GM12891 (cell line): ENCODE measurements at regions not wholly inside any gene's neighbourhood (a gene's known extent, or its start where the extent isn't known, plus 50 kb on each side); places are given as distances from the start of the nearest gene placed in this dataset.

Experiments
- POLR2A ChIP-seq: IDR thresholded peaks from 2 replicates; pipeline ENCODE4 v1.6.1; 2011; ENCODE audit warnings: low read depth, low read length, control low read depth
- POLR2AphosphoS5 ChIP-seq: IDR thresholded peaks from 2 replicates; pipeline ENCODE4 v1.6.1; 2011; ENCODE audit warnings: low read depth, low read length, control low read depth
- SPI1 ChIP-seq: IDR thresholded peaks from 2 replicates; pipeline ENCODE4 v1.6.1; 2011; ENCODE audit warnings: low read depth, low read length, control low read depth
- TAF1 ChIP-seq: IDR thresholded peaks from 2 replicates; pipeline ENCODE4 v1.6.1; 2011; ENCODE audit warnings: low read depth, low read length, control low read depth

DNA sequence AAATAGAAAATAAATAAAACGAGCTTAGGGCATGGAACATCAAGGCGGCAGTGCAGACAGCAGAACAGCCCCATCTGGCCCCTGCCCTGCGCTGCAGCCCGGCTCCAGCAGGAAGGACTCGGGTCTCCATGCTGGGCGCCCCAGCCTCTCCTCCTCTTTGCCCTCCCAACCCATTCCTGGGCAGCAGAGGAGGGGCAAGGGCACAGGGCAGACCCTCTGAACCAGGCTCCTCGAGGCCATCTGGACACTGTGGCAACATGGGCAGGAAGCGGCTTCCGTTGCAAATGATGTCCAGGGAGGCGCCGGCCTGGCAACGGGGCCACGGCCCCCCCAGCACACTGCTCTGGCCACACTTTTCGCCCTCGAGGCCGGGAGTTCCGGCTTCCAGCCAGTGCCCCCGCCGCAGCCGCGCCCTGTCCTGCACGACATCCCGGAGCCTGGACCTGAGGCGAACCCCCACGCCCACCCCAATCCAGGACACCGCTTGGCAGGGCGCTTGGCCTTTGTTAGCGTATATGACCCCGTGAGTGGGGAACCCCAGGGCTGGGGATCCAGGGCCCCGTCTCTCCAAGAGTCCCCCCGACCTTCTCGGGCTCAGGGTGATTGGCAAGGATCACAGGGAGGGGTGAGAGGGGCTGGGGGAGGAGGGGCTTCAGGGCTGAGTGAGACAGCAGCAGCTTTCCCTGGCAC, 192.1 kb downstream of the IGLL1 start:
- TF ChIP-seq POLR2AphosphoS5 (no peak), TAF1 (no peak), POLR2A (no peak), SPI1 (no peak)
